OCI-LY1 (cell line): ENCODE measurements at regions not wholly inside any gene's neighbourhood (a gene's known extent, or its start where the extent isn't known, plus 50 kb on each side); places are given as distances from the start of the nearest gene placed in this dataset.

Experiments
- H2AFZ ChIP-seq: fragments of 200-600 bp; sonication (generic), shearing (Covaris generic); 2 replicates; pipeline ENCODE4 v1.6.0; 2014; ENCODE audit warnings: antibody characterized with exemption, mild to moderate bottlenecking, low read length
- H3F3A ChIP-seq: fragments of 200-600 bp; sonication (generic), shearing (Covaris generic); 2 replicates; pipeline ENCODE4 v1.6.0; 2014; ENCODE audit warnings: mild to moderate bottlenecking, antibody characterized with exemption, low read length, moderate library complexity; ENCODE audit not compliant: insufficient read depth
- H3K27ac ChIP-seq: fragments of 200-600 bp; sonication (generic); 2 replicates; pipeline ENCODE4 v1.5.1; 2014; ENCODE audit warnings: low read length, mixed run types, mild to moderate bottlenecking, low read depth; ENCODE audit not compliant: poor library complexity, severe bottlenecking
- H3K27me3 ChIP-seq: fragments of 200-600 bp; sonication (generic); 2 replicates; pipeline ENCODE4 v1.6.0; 2014; ENCODE audit warnings: antibody characterized with exemption, mild to moderate bottlenecking, low read length, moderate library complexity; ENCODE audit not compliant: insufficient read depth
- H3K36me3 ChIP-seq: fragments of 200-600 bp; sonication (generic); 2 replicates; pipeline ENCODE4 v1.6.1; 2014; ENCODE audit warnings: mild to moderate bottlenecking, antibody characterized with exemption, low read length, moderate library complexity, mixed read lengths; ENCODE audit not compliant: insufficient read depth
- H3K4me1 ChIP-seq: fragments of 200-600 bp; sonication (generic); 2 replicates; pipeline ENCODE4 v1.5.1; 2014; ENCODE audit warnings: mild to moderate bottlenecking, low read length, moderate library complexity; ENCODE audit not compliant: insufficient read depth, severe bottlenecking
- H3K4me2 ChIP-seq: fragments of 200-600 bp; sonication (generic), shearing (Covaris generic); 2 replicates; pipeline ENCODE4 v1.6.1; 2014; ENCODE audit warnings: low read length
- H3K4me3 ChIP-seq: fragments of 200-600 bp; sonication (generic); 2 replicates; pipeline ENCODE4 v1.5.1; 2014; ENCODE audit warnings: low read length, low read depth, mild to moderate bottlenecking, mixed read lengths; ENCODE audit not compliant: poor library complexity, severe bottlenecking
- H3K79me2 ChIP-seq: fragments of 200-600 bp; shearing (Covaris generic); 2 replicates; pipeline ENCODE4 v1.6.1; 2016; ENCODE audit warnings: mixed run types, low read length, mixed read lengths; ENCODE audit not compliant: insufficient read depth
- H3K9ac ChIP-seq: fragments of 200-600 bp; sonication (generic), shearing (Covaris generic); 2 replicates; pipeline ENCODE4 v1.6.1; 2014; ENCODE audit warnings: mild to moderate bottlenecking, low read length, mixed read lengths
- H3K9me2 ChIP-seq: fragments of 200-600 bp; sonication (generic), shearing (Covaris generic); 2 replicates; pipeline ENCODE4 v1.6.1; 2014; ENCODE audit warnings: low read depth, mild to moderate bottlenecking, low read length, mixed read lengths
- H3K9me3 ChIP-seq: fragments of 200-600 bp; shearing (Covaris generic); 2 replicates; pipeline ENCODE4 v1.6.1; 2014; ENCODE audit warnings: low read length, mixed read lengths
- H4K20me1 ChIP-seq: fragments of 200-600 bp; sonication (generic), shearing (Covaris generic); 2 replicates; pipeline ENCODE4 v1.6.0; 2016; ENCODE audit warnings: mild to moderate bottlenecking, low read length; ENCODE audit not compliant: insufficient read depth
- EZH2 ChIP-seq: fragments of 200-600 bp; sonication (generic), shearing (Covaris generic); IDR thresholded peaks from 2 replicates; pipeline ENCODE4 v1.8.0; 2017; ENCODE audit warnings: borderline replicate concordance, mixed run types, mild to moderate bottlenecking, antibody characterized with exemption, low read length, moderate library complexity, mixed read lengths
- TF ChIP-seq, protein P1 (sequence below): fragments of 200-600 bp; sonication (generic), shearing (Covaris generic); IDR thresholded peaks from 2 replicates; pipeline ENCODE4 v1.5.1; 2017; ENCODE audit warnings: mild to moderate bottlenecking, antibody characterized with exemption, low read length, moderate library complexity, mixed read lengths

DNA sequence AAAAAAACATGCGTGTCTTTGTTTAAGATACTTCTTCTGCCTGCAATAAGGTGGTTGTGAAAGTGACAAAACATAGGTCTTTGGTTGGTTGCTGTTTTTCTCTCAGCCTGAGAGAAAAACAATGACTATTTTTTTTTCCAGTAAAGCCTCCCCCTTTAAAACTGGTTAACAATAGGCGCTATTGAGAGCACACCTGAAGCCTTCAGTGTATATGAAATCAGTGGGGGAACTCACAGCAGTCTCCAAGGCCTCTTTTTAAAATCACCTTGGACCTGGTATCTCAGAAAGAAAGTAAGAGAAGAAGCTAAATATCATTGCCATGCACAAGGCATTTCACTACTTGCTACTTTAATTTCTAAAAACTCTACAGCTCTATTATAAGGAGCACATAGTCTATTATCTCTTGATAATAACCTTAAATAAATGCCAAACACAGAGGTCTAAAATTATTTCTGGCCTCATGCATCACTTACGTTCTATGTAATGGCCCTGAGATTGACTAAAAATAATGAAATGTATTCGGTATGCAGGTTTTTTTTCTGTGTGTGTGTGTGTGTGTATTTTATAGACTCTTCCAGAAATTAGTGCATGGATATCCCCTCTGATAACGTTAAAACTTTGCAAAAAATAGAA, 544.4 kb downstream of the TDRD15 start:
- no peaks in the 10 kb centered on the region for H3K27me3 ChIP-seq
- H3K36me3 ChIP-seq = no peaks in the 10 kb centered on the region
- no peak overlapping the region for H2AFZ ChIP-seq
- no peaks in the 10 kb centered on the region for H3K4me1 ChIP-seq
- no peak overlapping the region for H3K4me2 ChIP-seq
- H3K4me3 ChIP-seq = no peak overlapping the region
- H3K9me2 ChIP-seq = no peaks in the 10 kb centered on the region
- H3K9me3 ChIP-seq = no peaks in the 10 kb centered on the region
- no peaks in the 10 kb centered on the region for H3K79me2 ChIP-seq
- H3F3A ChIP-seq = no peaks in the 10 kb centered on the region
- no peaks in the 10 kb centered on the region for H4K20me1 ChIP-seq
- H3K27ac ChIP-seq = no peak overlapping the region
- no peak overlapping the region for H3K9ac ChIP-seq
- TF ChIP-seq, protein P1, sequence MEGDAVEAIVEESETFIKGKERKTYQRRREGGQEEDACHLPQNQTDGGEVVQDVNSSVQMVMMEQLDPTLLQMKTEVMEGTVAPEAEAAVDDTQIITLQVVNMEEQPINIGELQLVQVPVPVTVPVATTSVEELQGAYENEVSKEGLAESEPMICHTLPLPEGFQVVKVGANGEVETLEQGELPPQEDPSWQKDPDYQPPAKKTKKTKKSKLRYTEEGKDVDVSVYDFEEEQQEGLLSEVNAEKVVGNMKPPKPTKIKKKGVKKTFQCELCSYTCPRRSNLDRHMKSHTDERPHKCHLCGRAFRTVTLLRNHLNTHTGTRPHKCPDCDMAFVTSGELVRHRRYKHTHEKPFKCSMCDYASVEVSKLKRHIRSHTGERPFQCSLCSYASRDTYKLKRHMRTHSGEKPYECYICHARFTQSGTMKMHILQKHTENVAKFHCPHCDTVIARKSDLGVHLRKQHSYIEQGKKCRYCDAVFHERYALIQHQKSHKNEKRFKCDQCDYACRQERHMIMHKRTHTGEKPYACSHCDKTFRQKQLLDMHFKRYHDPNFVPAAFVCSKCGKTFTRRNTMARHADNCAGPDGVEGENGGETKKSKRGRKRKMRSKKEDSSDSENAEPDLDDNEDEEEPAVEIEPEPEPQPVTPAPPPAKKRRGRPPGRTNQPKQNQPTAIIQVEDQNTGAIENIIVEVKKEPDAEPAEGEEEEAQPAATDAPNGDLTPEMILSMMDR = no peak

- Histone ChIP-seq H3K27ac (no peak overlapping the region), H3K4me3 (no peak overlapping the region), H3K4me1 (no peaks in the 10 kb centered on the region), H2AFZ (no peak overlapping the region), H3K9me2 (no peaks in the 10 kb centered on the region), H3K79me2 (no peaks in the 10 kb centered on the region), H4K20me1 (no peaks in the 10 kb centered on the region), H3K9ac (no peak overlapping the region), H3K9me3 (no peaks in the 10 kb centered on the region), H3K27me3 (no peaks in the 10 kb centered on the region), H3F3A (no peaks in the 10 kb centered on the region), H3K4me2 (no peak overlapping the region), H3K36me3 (no peaks in the 10 kb centered on the region)
- TF ChIP-seq, protein P1 = no peak
Measured at GRCh38 chr2:21676041-21676440, 552.3 kb downstream of the TDRD15 start.

- Histone ChIP-seq H3K9me3 (no peaks in the 10 kb centered on the region), H3K27me3 (no peaks in the 10 kb centered on the region), H3K36me3 (no peaks in the 10 kb centered on the region), H3F3A (no peaks in the 10 kb centered on the region), H3K4me2 (no peak overlapping the region), H3K4me1 (no peaks in the 10 kb centered on the region), H2AFZ (no peak overlapping the region), H3K27ac (no peak overlapping the region), H3K79me2 (no peaks in the 10 kb centered on the region), H3K9ac (no peak overlapping the region), H4K20me1 (no peaks in the 10 kb centered on the region), H3K4me3 (no peak overlapping the region), H3K9me2 (no peaks in the 10 kb centered on the region)
- TF ChIP-seq, protein P1 = no peak
- no peak for TF ChIP-seq EZH2
Measured at GRCh38 chr2:21676676-21677075, 552.9 kb downstream of the TDRD15 start.
